ENCODE measurements at regions not wholly inside any gene's neighbourhood (a gene's known extent, or its start where the extent isn't known, plus 50 kb on each side); places are given as distances from the start of the nearest gene placed in this dataset.

GRCh38 chr7:124992851-124993562, 63.4 kb upstream of the POT1 start:
- no peak for DNase-seq

GRCh38 chr7:124989911-124990310, 60.3 kb upstream of the POT1 start:
- DNase-seq = no peak
